Coronary artery (tissue), 2 donors: ENCODE measurements at regions not wholly inside any gene's neighbourhood (a gene's known extent, or its start where the extent isn't known, plus 50 kb on each side); places are given as distances from the start of the nearest gene placed in this dataset.

Experiments
- DNase-seq: peaks from one replicate; pipeline ENCODE4 v3.0.0-alpha.2; 2017; ENCODE audit warnings: low spot score
- H3K27ac ChIP-seq, 2 donors: fragments of 200-600 bp; sonication (generic); one replicate each; pipeline ENCODE4 v1.5.1; 2016 to 2019
- H3K4me3 ChIP-seq: fragments of 200-600 bp; sonication (generic); 2 replicates; pipeline ENCODE4 v1.5.1; 2016; ENCODE audit warnings: mild to moderate bottlenecking, moderate library complexity
- TF ChIP-seq, protein P1 (sequence below): fragments of 200-600 bp; sonication (generic); IDR thresholded peaks from one replicate; pipeline ENCODE4 v1.5.1; 2019; ENCODE audit warnings: antibody characterized with exemption

- no peak for DNase-seq
- TF ChIP-seq, protein P1, sequence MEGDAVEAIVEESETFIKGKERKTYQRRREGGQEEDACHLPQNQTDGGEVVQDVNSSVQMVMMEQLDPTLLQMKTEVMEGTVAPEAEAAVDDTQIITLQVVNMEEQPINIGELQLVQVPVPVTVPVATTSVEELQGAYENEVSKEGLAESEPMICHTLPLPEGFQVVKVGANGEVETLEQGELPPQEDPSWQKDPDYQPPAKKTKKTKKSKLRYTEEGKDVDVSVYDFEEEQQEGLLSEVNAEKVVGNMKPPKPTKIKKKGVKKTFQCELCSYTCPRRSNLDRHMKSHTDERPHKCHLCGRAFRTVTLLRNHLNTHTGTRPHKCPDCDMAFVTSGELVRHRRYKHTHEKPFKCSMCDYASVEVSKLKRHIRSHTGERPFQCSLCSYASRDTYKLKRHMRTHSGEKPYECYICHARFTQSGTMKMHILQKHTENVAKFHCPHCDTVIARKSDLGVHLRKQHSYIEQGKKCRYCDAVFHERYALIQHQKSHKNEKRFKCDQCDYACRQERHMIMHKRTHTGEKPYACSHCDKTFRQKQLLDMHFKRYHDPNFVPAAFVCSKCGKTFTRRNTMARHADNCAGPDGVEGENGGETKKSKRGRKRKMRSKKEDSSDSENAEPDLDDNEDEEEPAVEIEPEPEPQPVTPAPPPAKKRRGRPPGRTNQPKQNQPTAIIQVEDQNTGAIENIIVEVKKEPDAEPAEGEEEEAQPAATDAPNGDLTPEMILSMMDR: no peak
- H3K27ac ChIP-seq: no peak overlapping the region
- no peak overlapping the region for H3K4me3 ChIP-seq
These were observed 105.6 kb upstream of the IL12B start for GRCh38 chr5:159435855-159436254.

DNA sequence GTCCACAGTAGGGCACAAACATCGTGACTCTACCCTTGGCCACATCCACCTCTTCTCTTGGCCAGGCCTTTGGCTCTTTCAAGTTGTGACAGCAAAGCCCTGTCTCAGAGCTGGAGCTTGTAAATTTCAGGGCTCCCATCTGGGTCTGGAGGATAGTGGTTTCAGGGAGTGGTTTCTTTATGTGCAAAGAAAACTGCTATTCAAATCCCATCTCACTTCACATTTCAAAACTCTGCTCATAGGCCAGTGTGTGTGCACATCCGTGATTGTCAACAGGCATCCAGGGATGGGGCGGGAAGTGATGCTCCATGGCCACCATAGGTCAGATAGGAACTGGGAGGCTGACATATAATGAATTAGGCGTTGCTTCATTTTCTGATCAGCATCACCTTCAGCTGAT is 107.8 kb upstream of the IL12B start:
- no peak overlapping the region for H3K27ac ChIP-seq
- no peak overlapping the region for H3K4me3 ChIP-seq
- TF ChIP-seq, protein P1: no peak
- DNase-seq: no peak

DNA sequence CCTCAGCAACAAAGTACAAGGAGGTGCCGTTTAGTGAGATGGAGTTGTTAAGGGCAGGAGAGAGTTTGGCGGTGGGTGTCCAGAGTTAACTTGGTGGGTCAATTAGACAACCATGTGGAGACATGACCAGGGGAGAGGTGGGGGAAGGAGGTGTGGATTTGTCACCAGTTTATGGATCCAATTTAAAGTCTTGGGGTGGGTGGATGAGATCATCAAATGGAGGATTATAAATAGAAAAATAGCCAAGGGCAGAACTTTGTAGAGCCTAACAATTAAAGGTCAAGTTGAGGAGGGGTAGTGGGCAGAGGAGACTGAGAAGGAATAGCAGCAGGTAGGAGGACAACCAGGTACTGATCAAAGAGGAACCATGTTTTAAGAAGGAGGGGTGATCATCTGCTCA is 108.7 kb upstream of the IL12B start:
- TF ChIP-seq, protein P1: no peak
- no peak for DNase-seq
- Histone ChIP-seq H3K4me3 (no peak overlapping the region), H3K27ac (no peak overlapping the region)

- Histone ChIP-seq H3K27ac (no peak overlapping the region), H3K4me3 (no peak overlapping the region)
- TF ChIP-seq, protein P1: no peak
- no peak for DNase-seq
These were observed 109.9 kb upstream of the IL12B start for GRCh38 chr5:159440235-159440634.

- Histone ChIP-seq H3K27ac (no peak overlapping the region), H3K4me3 (no peak overlapping the region)
These were observed 110.7 kb upstream of the IL12B start for GRCh38 chr5:159440968-159441367.

DNA sequence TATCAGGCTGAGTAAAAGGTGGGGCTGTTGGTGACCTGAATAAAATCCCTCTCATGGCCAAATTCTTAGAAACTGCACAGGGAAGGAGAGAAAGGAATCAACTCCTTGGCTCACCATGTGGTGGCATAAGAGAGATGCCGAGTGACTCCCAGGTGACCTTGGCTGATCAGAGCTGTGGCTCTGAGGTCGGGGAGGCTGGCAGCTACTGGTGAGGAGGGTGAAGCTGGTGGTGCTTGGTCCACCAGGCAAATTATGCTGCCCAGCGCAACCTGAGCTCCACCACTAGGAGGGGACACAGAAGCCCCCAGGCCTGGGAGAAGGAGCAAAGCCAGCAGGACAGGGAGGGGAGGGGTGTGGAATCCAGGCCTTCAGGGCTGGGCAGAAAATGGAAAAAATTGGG is 111.2 kb upstream of the IL12B start:
- H3K4me3 ChIP-seq: no peak overlapping the region
- TF ChIP-seq, protein P1: no peak
- DNase-seq: no peak
- H3K27ac ChIP-seq: no peak overlapping the region

More at GRCh38 chr5:159440968-159441367, 110.7 kb upstream of the IL12B start:
- TF ChIP-seq, protein P1: no peak
- DNase-seq: no peak

- Histone ChIP-seq H3K4me3 (no peak overlapping the region), H3K27ac (no peak overlapping the region)
- no peak for DNase-seq
- TF ChIP-seq, protein P1: no peak
These were observed 112.0 kb upstream of the IL12B start for GRCh38 chr5:159442206-159442850.
